Tibial nerve (tissue), 4 donors: ENCODE measurements at regions not wholly inside any gene's neighbourhood (a gene's known extent, or its start where the extent isn't known, plus 50 kb on each side); places are given as distances from the start of the nearest gene placed in this dataset.

ENCODE experiments used
- EP300 ChIP-seq, 2 donors: sonication (generic); formaldehyde crosslinking; IDR thresholded peaks; one replicate each; pipeline ENCODE4 v1.6.1; 2017; ENCODE audit warnings: antibody characterized with exemption in 2 of 2, mild to moderate bottlenecking in 1 of 2
- POLR2A ChIP-seq, 2 donors: fragments of 450-650 bp; IDR thresholded peaks; one replicate each; pipeline ENCODE4 v1.6.1; 2017; ENCODE audit warnings: antibody characterized with exemption in 2 of 2, mild to moderate bottlenecking in 2 of 2, moderate library complexity in 2 of 2
- TF ChIP-seq, protein P1 (sequence below), 5 experiments: fragments of 200-600 bp in 3 of 5; fragments of 450-650 bp in 2 of 5; sonication (generic) in 3 of 5; IDR thresholded peaks; one replicate each; pipeline ENCODE4 v1.5.1; 2016 to 2019; ENCODE audit warnings: antibody characterized with exemption in 5 of 5, mild to moderate bottlenecking in 3 of 5, moderate library complexity in 2 of 5

DNA sequence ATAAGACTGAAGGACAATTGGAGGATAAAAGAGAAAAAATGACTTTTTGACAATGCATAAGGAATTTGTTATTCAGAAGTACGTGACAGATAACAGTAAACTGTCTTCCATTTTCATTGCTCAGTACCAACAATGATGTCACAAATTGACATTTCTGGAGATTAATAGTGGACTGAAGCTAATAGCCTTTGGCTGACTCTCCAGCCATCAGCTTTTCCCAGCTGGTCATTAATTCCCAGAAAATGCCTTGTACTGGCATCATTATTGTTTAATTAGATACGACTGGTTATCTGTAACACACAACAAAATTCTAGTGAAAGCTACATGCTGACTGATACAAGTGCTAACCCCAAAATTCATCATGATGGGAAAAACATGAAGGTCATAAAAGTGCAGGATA is 147.9 kb upstream of the FGF13 start:
- TF ChIP-seq EP300 (IDR thresholded peaks at IDR 0.05) (no peak), POLR2A (IDR thresholded peaks at IDR 0.05) (no peak)
- TF ChIP-seq, protein P1, sequence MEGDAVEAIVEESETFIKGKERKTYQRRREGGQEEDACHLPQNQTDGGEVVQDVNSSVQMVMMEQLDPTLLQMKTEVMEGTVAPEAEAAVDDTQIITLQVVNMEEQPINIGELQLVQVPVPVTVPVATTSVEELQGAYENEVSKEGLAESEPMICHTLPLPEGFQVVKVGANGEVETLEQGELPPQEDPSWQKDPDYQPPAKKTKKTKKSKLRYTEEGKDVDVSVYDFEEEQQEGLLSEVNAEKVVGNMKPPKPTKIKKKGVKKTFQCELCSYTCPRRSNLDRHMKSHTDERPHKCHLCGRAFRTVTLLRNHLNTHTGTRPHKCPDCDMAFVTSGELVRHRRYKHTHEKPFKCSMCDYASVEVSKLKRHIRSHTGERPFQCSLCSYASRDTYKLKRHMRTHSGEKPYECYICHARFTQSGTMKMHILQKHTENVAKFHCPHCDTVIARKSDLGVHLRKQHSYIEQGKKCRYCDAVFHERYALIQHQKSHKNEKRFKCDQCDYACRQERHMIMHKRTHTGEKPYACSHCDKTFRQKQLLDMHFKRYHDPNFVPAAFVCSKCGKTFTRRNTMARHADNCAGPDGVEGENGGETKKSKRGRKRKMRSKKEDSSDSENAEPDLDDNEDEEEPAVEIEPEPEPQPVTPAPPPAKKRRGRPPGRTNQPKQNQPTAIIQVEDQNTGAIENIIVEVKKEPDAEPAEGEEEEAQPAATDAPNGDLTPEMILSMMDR (IDR thresholded peaks at IDR 0.05), result no peak
